Midbrain (tissue), 1 donor: ENCODE measurements at regions not wholly inside any gene's neighbourhood (a gene's known extent, or its start where the extent isn't known, plus 50 kb on each side); places are given as distances from the start of the nearest gene placed in this dataset.

Experiments
- DNase-seq: peaks from one replicate; lab custom pipeline; 2025; lab: John Stamatoyannopoulos, UW

GRCh38 chr16:61323456-61323855 lies 712.8 kb downstream of the CDH8 start:
- DNase-seq: no peak

- no peak for DNase-seq
These were observed 715.4 kb downstream of the CDH8 start for GRCh38 chr16:61320791-61321190.

DNA sequence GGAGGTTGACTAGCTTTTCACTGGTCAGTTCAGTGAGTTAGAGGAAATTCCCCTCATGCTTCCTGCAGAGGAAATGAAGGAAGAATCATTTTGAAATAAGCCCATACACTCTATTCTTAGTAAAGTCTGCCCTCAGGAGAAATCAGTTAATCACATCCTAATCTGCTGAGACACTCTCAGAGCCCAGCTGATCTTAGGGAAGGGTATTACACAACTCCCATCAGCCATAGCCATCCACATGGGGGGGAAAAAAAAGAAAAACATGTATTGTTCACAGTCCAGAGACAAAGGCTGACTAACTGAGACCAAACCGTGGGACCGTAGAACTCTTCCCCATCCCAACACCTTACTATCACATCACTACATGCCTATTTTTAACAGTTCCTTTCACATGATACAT lies 722.3 kb downstream of the CDH8 start:
- no peak for DNase-seq

DNA sequence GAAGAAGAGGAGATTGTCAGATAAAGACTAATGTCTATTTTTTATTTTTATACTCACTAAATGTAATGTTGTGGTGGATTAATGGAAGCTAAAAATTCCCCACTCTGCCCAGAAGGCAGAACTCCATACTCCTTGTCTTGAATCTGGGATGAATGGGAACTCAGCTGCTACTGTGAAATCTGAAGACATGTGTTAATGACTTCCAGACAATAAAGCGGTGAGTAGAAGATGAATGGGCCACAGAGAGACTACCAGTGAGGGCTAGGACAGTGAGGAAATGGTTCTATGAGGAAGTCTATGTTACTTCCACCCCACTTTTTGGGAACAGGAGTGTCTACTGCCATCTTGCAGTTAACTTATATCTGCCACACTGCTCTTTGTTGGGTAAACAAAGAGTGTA lies 726.9 kb downstream of the CDH8 start:
- DNase-seq: no peak

DNA sequence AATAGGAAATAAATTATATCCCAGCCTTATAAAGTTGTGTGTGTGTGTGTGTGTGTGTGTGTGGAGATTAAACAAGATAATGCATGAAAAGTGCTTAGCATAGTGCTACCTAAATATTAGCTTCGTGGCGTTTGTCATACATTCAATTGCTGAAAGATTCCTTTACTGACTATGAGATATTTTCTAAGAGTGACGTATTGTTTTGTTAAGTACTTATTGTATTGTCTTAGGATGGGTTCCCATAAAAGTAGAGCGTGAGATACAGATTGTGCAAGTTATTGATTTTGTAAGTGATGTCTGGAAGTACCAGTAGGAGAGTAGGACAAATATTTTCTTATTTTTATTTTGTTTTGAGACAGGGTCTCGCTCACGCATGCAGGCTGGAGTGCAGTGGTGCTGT lies 730.0 kb downstream of the CDH8 start:
- no peak for DNase-seq

DNA sequence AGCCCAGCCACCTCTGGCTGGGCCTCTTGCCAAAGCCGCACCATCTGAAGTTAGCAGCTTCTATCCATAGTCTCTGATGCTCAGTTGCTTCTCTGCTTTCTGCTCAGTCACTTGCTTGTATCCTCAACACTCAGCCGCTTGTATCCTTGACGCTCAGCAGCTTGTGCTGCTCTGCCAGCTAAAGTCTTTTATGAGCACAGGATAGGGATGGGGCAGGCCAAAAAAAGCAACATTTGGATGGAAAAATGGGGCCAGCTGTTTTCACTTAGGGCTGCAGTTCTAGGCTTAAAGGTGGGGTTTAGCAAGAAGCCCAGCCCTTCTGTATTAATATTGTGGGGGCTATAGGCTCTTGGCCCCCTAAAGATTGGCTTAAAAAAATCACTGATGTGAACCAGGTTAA lies 739.4 kb downstream of the CDH8 start:
- no peak for DNase-seq

GRCh38 chr16:61296305-61296704 lies 739.9 kb downstream of the CDH8 start:
- DNase-seq: no peak

GRCh38 chr16:61295311-61295710 lies 740.9 kb downstream of the CDH8 start:
- DNase-seq: no peak

DNA sequence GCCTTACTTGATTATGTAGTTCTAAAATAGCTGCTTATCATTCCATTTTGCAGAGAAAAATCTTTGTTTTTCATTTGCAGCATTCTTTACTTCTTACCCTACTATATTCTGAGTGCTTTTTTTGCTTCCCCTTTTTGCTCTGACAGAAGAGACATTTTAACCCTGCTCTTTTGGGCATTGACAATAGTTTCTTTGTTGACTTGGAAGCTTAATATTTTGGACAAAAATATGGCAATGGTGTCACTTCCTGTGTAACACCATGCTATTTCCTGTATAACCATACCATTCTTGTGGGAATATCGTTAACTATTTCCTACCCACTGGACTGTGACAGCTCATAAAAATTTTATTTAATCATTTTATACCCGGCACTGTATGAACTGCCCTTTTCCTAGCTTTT lies 747.1 kb downstream of the CDH8 start:
- no peak for DNase-seq

- no peak for DNase-seq
These were observed 758.4 kb downstream of the CDH8 start for GRCh38 chr16:61277849-61278248.

DNA sequence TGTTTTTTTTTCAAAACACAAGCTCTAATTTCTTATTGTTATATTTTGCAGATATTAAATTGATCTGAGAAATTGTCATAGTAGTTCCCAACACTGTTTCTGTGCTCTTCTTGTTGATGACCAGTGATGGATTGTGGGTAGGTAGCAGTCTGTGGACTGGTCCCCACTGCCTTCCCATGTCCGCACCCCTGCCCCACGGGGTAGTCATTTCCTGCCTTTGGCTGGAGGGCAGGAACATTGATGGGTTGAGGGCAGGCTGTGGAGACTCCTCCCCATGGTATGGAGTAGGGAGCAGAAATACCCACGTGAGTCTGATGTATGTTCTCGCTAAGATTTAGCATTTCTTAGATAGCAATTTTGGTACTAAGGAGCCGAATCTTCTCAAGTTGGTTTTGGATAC lies 762.0 kb downstream of the CDH8 start:
- DNase-seq: no peak

DNA sequence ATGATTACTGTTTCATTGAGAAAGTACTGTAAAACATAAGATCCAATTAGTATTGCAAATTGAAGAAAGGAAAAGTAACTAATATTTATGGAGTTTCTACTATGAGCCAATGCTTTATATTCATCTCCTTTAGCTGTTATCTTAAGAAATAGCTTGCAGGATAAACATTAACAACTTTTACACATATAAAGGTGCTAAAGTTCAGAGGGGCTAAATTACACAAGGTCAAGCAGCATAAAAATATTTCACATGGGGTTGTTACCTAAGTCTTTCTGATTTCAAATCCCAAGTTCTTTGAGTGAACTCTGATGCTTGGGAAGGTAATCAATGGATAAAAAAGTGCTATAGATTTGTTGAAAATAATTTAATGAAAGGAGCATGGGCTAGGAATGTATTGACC lies 765.5 kb downstream of the CDH8 start:
- DNase-seq: no peak

GRCh38 chr16:61263400-61263799 lies 772.8 kb downstream of the CDH8 start:
- no peak for DNase-seq

- no peak for DNase-seq
These were observed 774.9 kb downstream of the CDH8 start for GRCh38 chr16:61261315-61261714.

- no peak for DNase-seq
These were observed 789.6 kb downstream of the CDH8 start for GRCh38 chr16:61246592-61246991.

- no peak for DNase-seq
These were observed 792.3 kb downstream of the CDH8 start for GRCh38 chr16:61243954-61244353.

DNA sequence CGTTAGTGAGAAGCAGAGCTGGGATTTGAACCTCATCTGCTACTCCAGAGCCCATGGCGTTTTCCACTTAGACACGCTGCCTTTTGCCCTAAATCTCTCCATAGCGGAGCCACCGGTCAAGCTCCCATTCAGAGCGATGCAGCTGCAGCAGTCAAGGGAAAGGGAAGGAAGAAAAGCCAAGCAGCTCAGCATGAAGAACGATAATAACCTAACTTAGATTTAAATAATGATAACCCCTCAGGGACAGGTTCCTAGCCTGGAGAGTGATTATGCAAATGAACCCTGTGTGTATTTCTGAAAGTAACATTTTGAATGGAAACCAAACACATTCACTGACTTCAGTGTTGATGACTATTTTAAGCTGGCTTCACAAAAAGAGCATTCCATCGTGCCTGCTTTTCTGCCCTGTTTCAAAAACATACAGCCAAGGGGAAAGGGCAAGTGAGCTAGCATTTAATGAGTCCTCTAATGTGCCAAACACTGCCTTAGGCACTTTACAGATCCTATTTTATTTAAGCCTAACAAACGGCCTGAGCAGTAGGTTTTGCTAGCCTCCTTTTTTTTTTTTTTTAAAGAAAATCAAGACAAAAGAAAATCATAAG lies 798.3 kb downstream of the CDH8 start:
- no peak for DNase-seq

- DNase-seq: no peak
These were observed 802.5 kb downstream of the CDH8 start for GRCh38 chr16:61233713-61234112.

- no peak for DNase-seq
These were observed 807.9 kb downstream of the CDH8 start for GRCh38 chr16:61228371-61228770.

DNA sequence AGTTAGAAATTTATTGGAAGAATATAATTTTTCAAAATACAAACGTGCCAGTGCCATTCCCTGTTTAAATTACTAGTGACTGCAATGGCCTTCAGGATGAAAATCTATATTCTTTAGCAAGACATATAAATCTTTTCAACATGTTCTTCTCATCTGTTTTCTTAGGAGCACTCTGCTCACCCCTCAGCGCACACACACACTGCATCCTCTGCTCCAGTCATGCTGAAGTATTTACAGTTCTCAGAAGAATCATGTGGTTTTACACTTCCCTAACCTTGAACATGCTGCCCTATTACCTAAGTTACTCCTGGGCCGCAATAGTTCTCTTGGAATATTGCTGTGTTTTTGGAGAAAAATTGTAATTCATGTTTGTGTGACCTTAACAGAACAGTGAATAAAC lies 820.6 kb downstream of the CDH8 start:
- no peak for DNase-seq

DNA sequence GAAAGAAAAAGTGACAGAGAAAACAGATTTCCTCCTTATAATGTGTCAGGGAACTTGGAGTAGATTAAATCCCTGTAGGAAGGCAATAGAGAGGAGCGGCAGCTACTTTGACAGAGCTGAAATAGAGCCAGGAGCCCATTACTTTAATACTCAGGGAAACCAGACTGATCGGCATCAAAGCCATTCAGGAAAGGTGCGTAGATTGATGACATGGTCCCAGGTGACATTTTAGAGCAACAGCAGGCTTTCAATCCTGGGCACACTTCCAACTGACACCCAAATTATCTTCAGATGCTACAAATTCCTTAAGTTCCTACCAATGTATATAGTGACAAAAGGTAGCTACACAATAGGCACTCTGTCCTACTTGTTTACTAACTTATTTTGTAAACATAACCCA lies 821.5 kb downstream of the CDH8 start:
- no peak for DNase-seq

DNA sequence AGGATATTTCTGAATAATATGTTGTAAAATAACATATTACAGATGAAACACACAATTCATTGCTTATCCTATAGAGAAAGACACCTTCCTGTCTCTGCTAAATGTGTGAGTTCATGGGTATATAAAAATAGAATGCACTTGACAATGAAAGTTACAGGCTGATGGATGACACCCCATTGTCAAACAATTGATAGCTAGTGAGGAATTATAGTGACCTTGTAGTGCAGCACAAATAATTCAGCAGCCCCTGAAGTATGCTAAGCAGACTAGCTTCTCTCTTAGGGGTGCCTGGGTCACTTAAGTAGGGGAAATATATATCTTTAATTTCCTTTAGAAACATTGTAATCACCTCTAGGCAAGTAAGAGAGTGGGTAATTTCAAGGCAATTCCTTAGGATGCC lies 826.2 kb downstream of the CDH8 start:
- DNase-seq: no peak

GRCh38 chr16:61195006-61195405 lies 841.2 kb downstream of the CDH8 start:
- DNase-seq: no peak

DNA sequence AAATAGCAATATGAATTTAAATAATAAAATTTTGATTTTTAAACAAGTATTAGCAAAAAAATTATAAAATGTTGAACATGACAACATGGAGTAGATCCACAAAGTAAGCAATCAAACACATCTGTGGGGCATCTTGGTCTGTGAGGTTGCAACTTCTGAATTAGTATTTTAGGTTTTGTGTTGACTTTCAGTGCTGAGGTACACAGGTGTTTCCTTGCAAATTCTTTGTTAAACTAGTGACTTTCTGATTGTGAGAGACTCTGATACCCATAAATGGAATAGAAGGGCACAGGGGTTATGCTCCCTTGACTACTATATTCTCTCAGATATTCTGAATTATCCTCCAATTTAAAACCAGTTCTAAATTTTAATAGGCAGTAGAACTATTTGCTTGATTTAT lies 841.7 kb downstream of the CDH8 start:
- no peak for DNase-seq

DNA sequence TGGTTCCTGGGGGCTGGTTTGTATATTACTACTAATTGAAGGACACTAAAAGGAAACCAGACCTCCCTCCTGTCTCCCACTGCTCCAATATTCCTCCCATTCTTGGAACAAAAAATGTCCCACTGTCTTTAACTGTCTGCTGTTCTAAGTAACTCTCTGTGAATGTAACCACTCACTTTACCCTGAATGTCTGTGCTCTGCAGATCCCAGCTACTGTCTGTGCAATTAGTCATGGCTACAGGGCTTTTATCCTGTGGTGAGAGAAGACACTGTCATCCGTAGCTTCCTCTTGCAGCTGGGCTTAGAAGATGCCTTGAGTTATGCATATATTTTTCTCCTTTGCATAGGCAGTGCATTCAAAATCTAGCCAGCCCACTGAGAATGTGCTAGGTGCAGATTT lies 853.8 kb downstream of the CDH8 start:
- no peak for DNase-seq
